Sigmoid colon (tissue), 6 donors: ENCODE measurements at regions not wholly inside any gene's neighbourhood (a gene's known extent, or its start where the extent isn't known, plus 50 kb on each side); places are given as distances from the start of the nearest gene placed in this dataset.

Experiments
- DNase-seq: peaks from one replicate; pipeline ENCODE4 v3.0.0-alpha.2; 2019
- H3K27ac ChIP-seq, 4 donors: fragments of 200-600 bp; sonication (generic); one replicate each; pipeline ENCODE4 v1.5.1; 2016 to 2019; ENCODE audit warnings: mild to moderate bottlenecking in 1 of 4
- H3K27me3 ChIP-seq, 3 donors: fragments of 200-600 bp; sonication (generic); one replicate each; pipeline ENCODE4 v1.5.1; 2019; ENCODE audit warnings: mild to moderate bottlenecking in 1 of 3
- H3K36me3 ChIP-seq, 4 donors: fragments of 200-600 bp; sonication (generic); one replicate each; pipeline ENCODE4 v1.5.1; 2016 to 2019
- H3K4me1 ChIP-seq, 4 donors: fragments of 200-600 bp; sonication (generic); one replicate each; pipeline ENCODE4 v1.5.1; 2017 to 2019
- H3K4me3 ChIP-seq, 4 donors: fragments of 200-600 bp; sonication (generic); one replicate each; pipeline ENCODE4 v1.5.1; 2017 to 2019; ENCODE audit warnings: mild to moderate bottlenecking in 2 of 4, moderate library complexity in 1 of 4
- H3K9me3 ChIP-seq, 4 donors: fragments of 200-600 bp in 3 of 4; sonication (generic) in 3 of 4; one replicate each; pipeline versions ENCODE4 v1.5.1 to v1.6.1; 2013 to 2019
- EP300 ChIP-seq, 4 donors: sonication (generic); formaldehyde crosslinking; IDR thresholded peaks; one replicate each; pipeline ENCODE4 v1.6.1; 2017; ENCODE audit warnings: antibody characterized with exemption in 4 of 4
- POLR2A ChIP-seq, 2 donors: fragments of 450-650 bp; IDR thresholded peaks; one replicate each; pipeline ENCODE4 v1.6.1; 2016; ENCODE audit warnings: antibody characterized with exemption in 2 of 2, mild to moderate bottlenecking in 2 of 2, moderate library complexity in 2 of 2
- POLR2AphosphoS5 ChIP-seq, 4 donors: sonication (generic); formaldehyde crosslinking; IDR thresholded peaks; one replicate each; pipeline ENCODE4 v1.6.1; 2017; ENCODE audit warnings: antibody characterized with exemption in 4 of 4
- WGBS, 2 donors: extraction: QIAGEN DNeasy Blood & Tissue Kit; methylation state at CpG; one replicate each; pipeline ENCODE4 v1.1.7; 2013; 5-methylcytosine and 5-hydroxymethylcytosine counted together
- intact Hi-C: fragments of 100-400 bp; cut with DNase I; formaldehyde crosslinking; loops from one replicate; pipeline ENCODE4 v1.15.1; 2023
- TF ChIP-seq, protein P1 (sequence below), 4 experiments: fragments of 450-650 bp in 3 of 4; fragments of 200-600 bp in 1 of 4; IDR thresholded peaks; one replicate each; pipeline ENCODE4 v1.5.1; 2016 to 2019; ENCODE audit warnings: antibody characterized with exemption in 4 of 4, mild to moderate bottlenecking in 3 of 4, moderate library complexity in 2 of 4
- donor health status: healthy with polysubstance abuse.
- donor health status: healthy.

DNA sequence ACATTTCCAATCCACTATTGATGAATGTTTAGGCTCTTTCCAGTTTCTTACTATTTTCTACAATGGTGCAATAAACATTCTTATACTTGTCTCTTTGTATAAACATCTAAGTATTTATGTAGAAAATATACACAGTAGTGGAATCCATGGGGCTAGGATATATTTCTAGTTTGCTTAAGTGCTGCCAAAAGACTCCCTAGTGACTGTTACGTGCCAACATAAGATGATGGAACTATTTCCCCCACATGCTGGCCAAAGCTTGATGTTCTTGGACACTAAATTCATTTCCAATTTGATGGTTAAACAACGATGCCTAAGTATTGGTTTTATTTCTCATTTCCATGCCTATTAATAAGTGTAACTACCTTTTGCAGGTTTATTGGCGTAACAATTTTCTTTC, 378.4 kb upstream of the HNRNPA3 start:
- Histone ChIP-seq H3K4me1 (no peaks in the 10 kb centered on the region), H3K4me3 (no peak overlapping the region), H3K9me3 (no peaks in the 10 kb centered on the region), H3K27ac (no peak overlapping the region), H3K27me3 (no peaks in the 10 kb centered on the region), H3K36me3 (no peaks in the 10 kb centered on the region)
- 83 to 90% methylated on average over 3 of the region's 3 CpGs for WGBS, 2 donors
- intact Hi-C loops, result no loop called here
- no peak for DNase-seq
- TF ChIP-seq POLR2AphosphoS5 (IDR thresholded peaks at IDR 0.05) (no peak), EP300 (IDR thresholded peaks at IDR 0.05) (no peak), POLR2A (IDR thresholded peaks at IDR 0.05) (no peak)
- TF ChIP-seq, protein P1, sequence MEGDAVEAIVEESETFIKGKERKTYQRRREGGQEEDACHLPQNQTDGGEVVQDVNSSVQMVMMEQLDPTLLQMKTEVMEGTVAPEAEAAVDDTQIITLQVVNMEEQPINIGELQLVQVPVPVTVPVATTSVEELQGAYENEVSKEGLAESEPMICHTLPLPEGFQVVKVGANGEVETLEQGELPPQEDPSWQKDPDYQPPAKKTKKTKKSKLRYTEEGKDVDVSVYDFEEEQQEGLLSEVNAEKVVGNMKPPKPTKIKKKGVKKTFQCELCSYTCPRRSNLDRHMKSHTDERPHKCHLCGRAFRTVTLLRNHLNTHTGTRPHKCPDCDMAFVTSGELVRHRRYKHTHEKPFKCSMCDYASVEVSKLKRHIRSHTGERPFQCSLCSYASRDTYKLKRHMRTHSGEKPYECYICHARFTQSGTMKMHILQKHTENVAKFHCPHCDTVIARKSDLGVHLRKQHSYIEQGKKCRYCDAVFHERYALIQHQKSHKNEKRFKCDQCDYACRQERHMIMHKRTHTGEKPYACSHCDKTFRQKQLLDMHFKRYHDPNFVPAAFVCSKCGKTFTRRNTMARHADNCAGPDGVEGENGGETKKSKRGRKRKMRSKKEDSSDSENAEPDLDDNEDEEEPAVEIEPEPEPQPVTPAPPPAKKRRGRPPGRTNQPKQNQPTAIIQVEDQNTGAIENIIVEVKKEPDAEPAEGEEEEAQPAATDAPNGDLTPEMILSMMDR (IDR thresholded peaks at IDR 0.05), result no peak

DNA sequence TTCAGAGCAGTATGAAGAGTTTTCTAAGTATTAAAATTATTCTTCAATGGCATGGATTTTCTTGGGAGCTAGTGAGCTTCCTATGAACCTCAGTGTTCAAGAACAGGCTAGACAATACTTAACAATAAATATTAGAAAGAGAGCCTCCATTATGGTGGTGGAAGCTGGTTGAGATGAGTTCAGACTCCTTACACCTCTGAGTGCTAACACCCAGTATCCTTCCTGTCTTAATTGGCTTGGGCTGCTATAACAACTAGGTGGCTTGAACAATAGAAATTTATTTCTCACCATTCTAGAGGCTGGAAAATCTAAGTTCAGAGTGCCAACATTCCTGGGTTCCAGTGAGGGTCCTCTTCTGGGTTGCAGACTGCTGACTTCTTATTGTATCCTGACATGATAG, 369.4 kb upstream of the HNRNPA3 start:
- TF ChIP-seq POLR2AphosphoS5 (IDR thresholded peaks at IDR 0.05) (no peak), POLR2A (IDR thresholded peaks at IDR 0.05) (no peak), EP300 (IDR thresholded peaks at IDR 0.05) (no peak)
- TF ChIP-seq, protein P1 (IDR thresholded peaks at IDR 0.05), result no peak
- intact Hi-C loops, result no loop called here

DNA sequence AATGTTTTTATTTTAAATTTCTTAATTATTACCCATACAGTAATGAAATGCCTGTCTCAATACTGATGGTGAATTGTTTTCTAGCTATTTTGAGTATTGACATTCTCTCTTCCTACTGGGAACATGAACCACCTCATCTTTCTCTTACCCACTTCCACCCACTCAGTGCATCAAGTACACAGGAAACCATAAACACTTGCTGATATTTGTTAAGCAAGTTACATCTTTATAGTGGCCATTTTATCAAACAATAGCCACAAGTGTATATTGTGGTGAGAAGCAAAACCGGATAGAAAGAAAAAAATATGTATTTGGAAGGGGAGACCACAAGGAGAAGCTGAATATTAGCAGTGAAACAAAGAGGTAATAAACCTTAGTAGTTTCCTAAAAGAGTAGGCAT, 368.1 kb upstream of the HNRNPA3 start:
- 58 to 64% methylated on average over 1 of the region's 1 CpG for WGBS, 2 donors
- Histone ChIP-seq H3K27me3 (no peaks in the 10 kb centered on the region), H3K36me3 (no peaks in the 10 kb centered on the region), H3K4me3 (no peak overlapping the region), H3K4me1 (no peaks in the 10 kb centered on the region), H3K27ac (no peak overlapping the region), H3K9me3 (no peaks in the 10 kb centered on the region)
- intact Hi-C loops, result no loop called here
- TF ChIP-seq POLR2AphosphoS5 (IDR thresholded peaks at IDR 0.05), result no peak
- TF ChIP-seq, protein P1 (IDR thresholded peaks at IDR 0.05), result no peak
- no peak for TF ChIP-seq POLR2A (IDR thresholded peaks at IDR 0.05)
- TF ChIP-seq EP300 (IDR thresholded peaks at IDR 0.05), result no peak
- DNase-seq, result no peak

More for the DNA sequence above, 369.4 kb upstream of the HNRNPA3 start:
- Histone ChIP-seq H3K4me3 (no peak overlapping the region), H3K27me3 (no peaks in the 10 kb centered on the region), H3K4me1 (no peaks in the 10 kb centered on the region), H3K36me3 (no peaks in the 10 kb centered on the region), H3K9me3 (no peaks in the 10 kb centered on the region), H3K27ac (no peak overlapping the region)
- DNase-seq, result no peak

DNA sequence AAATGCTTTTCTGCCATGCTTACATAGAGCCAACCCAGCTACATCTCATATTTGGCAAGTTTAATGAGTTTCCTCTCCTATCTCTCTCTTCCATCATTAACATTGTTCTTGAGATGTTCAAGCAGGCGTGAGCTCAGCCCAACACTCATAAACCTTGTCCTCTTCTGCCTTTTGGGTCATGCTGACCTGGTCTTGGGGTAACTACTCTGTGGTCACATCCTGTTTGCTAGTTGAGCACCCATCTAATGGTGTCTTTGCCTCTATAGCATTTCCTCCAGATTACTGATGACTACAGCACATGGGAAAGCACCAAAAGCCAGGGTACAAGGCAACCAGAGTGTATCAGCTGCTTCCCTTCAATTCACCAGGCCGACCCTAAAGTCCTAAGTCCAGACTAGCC, 366.9 kb upstream of the HNRNPA3 start:
- Histone ChIP-seq H3K4me3 (no peak overlapping the region), H3K27ac (no peak overlapping the region), H3K9me3 (no peaks in the 10 kb centered on the region), H3K27me3 (no peaks in the 10 kb centered on the region), H3K4me1 (no peaks in the 10 kb centered on the region), H3K36me3 (no peaks in the 10 kb centered on the region)
- DNase-seq, result no peak
- intact Hi-C loops, result no loop called here
- TF ChIP-seq POLR2AphosphoS5 (IDR thresholded peaks at IDR 0.05) (no peak), EP300 (IDR thresholded peaks at IDR 0.05) (no peak), POLR2A (IDR thresholded peaks at IDR 0.05) (no peak)
- TF ChIP-seq, protein P1 (IDR thresholded peaks at IDR 0.05), result no peak
- 84 to 90% methylated on average over 2 of the region's 2 CpGs for WGBS, 2 donors

DNA sequence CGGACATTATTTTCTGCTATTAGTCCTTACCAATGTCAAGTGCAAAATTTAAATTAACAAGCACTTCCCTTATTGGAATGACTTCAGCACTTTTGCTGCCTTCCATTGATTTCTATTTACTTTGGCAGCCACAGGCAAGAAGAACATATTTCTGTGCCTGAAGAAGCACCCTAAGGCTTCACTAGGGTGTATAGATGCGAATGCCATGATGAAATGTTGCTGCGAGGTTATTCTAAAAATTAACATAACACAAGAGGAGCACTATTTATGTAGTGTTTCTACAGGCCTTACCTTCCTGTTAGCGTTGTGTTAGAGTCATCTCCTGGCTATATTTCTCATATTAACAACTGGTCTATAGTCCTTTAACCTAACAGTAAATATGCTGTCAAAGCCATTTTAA, 365.0 kb upstream of the HNRNPA3 start:
- Histone ChIP-seq H3K4me1 (peaks cover 0 to 5% (median 0%) of the 10 kb centered on the region in 4 donors), H3K9me3 (no peaks in the 10 kb centered on the region), H3K36me3 (no peaks in the 10 kb centered on the region), H3K4me3 (no peak overlapping the region), H3K27me3 (no peaks in the 10 kb centered on the region), H3K27ac (no peak overlapping the region)
- WGBS, 2 donors, result 69 to 90% methylated on average over 4 of the region's 4 CpGs
- no peak for DNase-seq
- intact Hi-C loops, result no loop called here
- TF ChIP-seq POLR2AphosphoS5 (IDR thresholded peaks at IDR 0.05), result no peak
- TF ChIP-seq, protein P1 (IDR thresholded peaks at IDR 0.05), result no peak
- TF ChIP-seq POLR2A (IDR thresholded peaks at IDR 0.05), result no peak
- no peak for TF ChIP-seq EP300 (IDR thresholded peaks at IDR 0.05)
